SK-N-SH (cell line): ENCODE measurements at regions not wholly inside any gene's neighbourhood (a gene's known extent, or its start where the extent isn't known, plus 50 kb on each side); places are given as distances from the start of the nearest gene placed in this dataset.

ENCODE experiments used
- CHD2 ChIP-seq: fragments of 150-350 bp; IDR thresholded peaks from 2 replicates; pipeline ENCODE4 v1.6.1; 2018; ENCODE audit warnings: low read length; ENCODE audit not compliant: partially characterized antibody
- CTCF ChIP-seq: fragments of 200-600 bp; sonication (generic); IDR thresholded peaks from 2 replicates; pipeline ENCODE4 v1.6.1; 2017; ENCODE audit warnings: antibody characterized with exemption, mild to moderate bottlenecking, moderate library complexity
- EP300 ChIP-seq, 2 experiments: IDR thresholded peaks; 2 replicates each; pipeline versions ENCODE4 v1.4.0 to v1.6.1; 2012; ENCODE audit warnings: borderline replicate concordance in 1 of 2, low read depth in 1 of 2, low read length in 1 of 2
- MAX ChIP-seq: IDR thresholded peaks from 2 replicates; pipeline ENCODE4 v1.4.0; 2012; ENCODE audit warnings: low read depth
- REST ChIP-seq: IDR thresholded peaks from 2 replicates; pipeline ENCODE4 v1.6.1; 2012; ENCODE audit warnings: mild to moderate bottlenecking, low read depth, low read length, moderate library complexity
- USF1 ChIP-seq: IDR thresholded peaks from 2 replicates; pipeline ENCODE4 v1.4.0; 2012; ENCODE audit warnings: low read depth, borderline replicate concordance
- USF2 ChIP-seq: fragments of 150-350 bp; IDR thresholded peaks from 2 replicates; pipeline ENCODE4 v1.6.1; 2017; ENCODE audit warnings: antibody characterized with exemption, low read length, low read depth, borderline replicate concordance

GRCh38 chr2:158002079-158002478 lies 99.6 kb upstream of the UPP2 start:
- TF ChIP-seq MAX (no peak), CHD2 (no peak), REST (no peak), USF1 (no peak), USF2 (no peak), CTCF (no peak), EP300 (IDR thresholded peaks at IDR 0.05; ENCODE audit: borderline replicate concordance in 1 of 2, low read depth in 1 of 2, low read length in 1 of 2) (peak in 1 of 2 experiments; percentile 63; a peak in 2 of 4 replicates)
